Neural crest cell (in vitro differentiated cells): ENCODE measurements at regions not wholly inside any gene's neighbourhood (a gene's known extent, or its start where the extent isn't known, plus 50 kb on each side); places are given as distances from the start of the nearest gene placed in this dataset.

Experiments
- DNase-seq: peaks from one replicate; pipeline ENCODE4 v3.0.0; 2021; ENCODE audit warnings: low read depth, mixed read lengths, low spot score
- H3K27ac Mint-ChIP-seq: one replicate; pipeline ENCODE4 v1.8.0; 2021; ENCODE audit warnings: mild to moderate bottlenecking, mixed read lengths; ENCODE audit not compliant: unreplicated experiment
- H3K27me3 Mint-ChIP-seq: 2 replicates; pipeline ENCODE4 v1.8.0; 2021; ENCODE audit warnings: low read depth, mild to moderate bottlenecking, mixed read lengths
- H3K36me3 Mint-ChIP-seq: 2 replicates; pipeline ENCODE4 v1.8.0; 2021; ENCODE audit warnings: low read depth, mild to moderate bottlenecking, mixed read lengths
- H3K4me1 Mint-ChIP-seq: 2 replicates; pipeline ENCODE4 v1.8.0; 2021; ENCODE audit warnings: mixed read lengths
- H3K4me3 Mint-ChIP-seq: one replicate; pipeline ENCODE4 v1.8.0; 2021; ENCODE audit warnings: mild to moderate bottlenecking, mixed read lengths
- H3K9me3 Mint-ChIP-seq: 2 replicates; pipeline ENCODE4 v1.8.0; 2021; ENCODE audit warnings: mixed read lengths
- CTCF ChIP-seq: fragments of 200-600 bp; sonication (generic); conservative IDR thresholded peaks from 2 replicates; pipeline ENCODE4 v1.5.0; 2021; ENCODE audit warnings: antibody characterized with exemption, mild to moderate bottlenecking

GRCh38 chr9:38292480-38292879 lies 100.0 kb upstream of the ALDH1B1 start:
- Mint-ChIP-seq H3K27me3 (peaks cover 15% of the 10 kb centered on the region), H3K9me3 (no peaks in the 10 kb centered on the region)
- no peak for DNase-seq

GRCh38 chr9:38289866-38290245 lies 102.6 kb upstream of the ALDH1B1 start:
- H3K4me1 Mint-ChIP-seq, result peaks cover 1% of the 10 kb centered on the region
- TF ChIP-seq CTCF, result no peak
- H3K9me3 Mint-ChIP-seq, result no peaks in the 10 kb centered on the region
- no peaks in the 10 kb centered on the region for H3K36me3 Mint-ChIP-seq
- no peak overlapping the region for H3K27ac Mint-ChIP-seq
- H3K27me3 Mint-ChIP-seq, result no peaks in the 10 kb centered on the region
- no peak overlapping the region for H3K4me3 Mint-ChIP-seq
- no peak for DNase-seq

More at GRCh38 chr9:38292480-38292879, 100.0 kb upstream of the ALDH1B1 start:
- no peaks in the 10 kb centered on the region for H3K36me3 Mint-ChIP-seq
- peaks cover 10% of the 10 kb centered on the region for H3K4me1 Mint-ChIP-seq
- H3K4me3 Mint-ChIP-seq, result no peak overlapping the region
- no peak for TF ChIP-seq CTCF
- no peak overlapping the region for H3K27ac Mint-ChIP-seq

GRCh38 chr9:38289236-38289865 lies 103.2 kb upstream of the ALDH1B1 start:
- peaks cover 5% of the 10 kb centered on the region for H3K4me1 Mint-ChIP-seq
- no peaks in the 10 kb centered on the region for H3K36me3 Mint-ChIP-seq
- TF ChIP-seq CTCF, result no peak
- H3K27ac Mint-ChIP-seq, result no peak overlapping the region
- no peaks in the 10 kb centered on the region for H3K27me3 Mint-ChIP-seq
- H3K4me3 Mint-ChIP-seq, result no peak overlapping the region
- no peaks in the 10 kb centered on the region for H3K9me3 Mint-ChIP-seq
- DNase-seq, result no peak

- DNase-seq, result no peak
- H3K36me3 Mint-ChIP-seq, result no peaks in the 10 kb centered on the region
- H3K9me3 Mint-ChIP-seq, result no peaks in the 10 kb centered on the region
- H3K4me3 Mint-ChIP-seq, result no peak overlapping the region
- H3K27me3 Mint-ChIP-seq, result no peaks in the 10 kb centered on the region
- H3K4me1 Mint-ChIP-seq, result peaks cover 5% of the 10 kb centered on the region
- no peak overlapping the region for H3K27ac Mint-ChIP-seq
- TF ChIP-seq CTCF, result no peak
These were observed 104.0 kb upstream of the ALDH1B1 start for GRCh38 chr9:38288502-38288901.

GRCh38 chr9:38287420-38287985 lies 105.0 kb upstream of the ALDH1B1 start:
- peaks cover 8% of the 10 kb centered on the region for H3K4me1 Mint-ChIP-seq
- TF ChIP-seq CTCF, result no peak
- H3K27me3 Mint-ChIP-seq, result no peaks in the 10 kb centered on the region
- no peak overlapping the region for H3K4me3 Mint-ChIP-seq
- no peaks in the 10 kb centered on the region for H3K9me3 Mint-ChIP-seq
- H3K36me3 Mint-ChIP-seq, result no peaks in the 10 kb centered on the region
- H3K27ac Mint-ChIP-seq, result no peak overlapping the region
- no peak for DNase-seq
